ENCODE measurements at regions not wholly inside any gene's neighbourhood (a gene's known extent, or its start where the extent isn't known, plus 50 kb on each side); places are given as distances from the start of the nearest gene placed in this dataset.
"Not testable (repeated sequence)": the region's sequence is repeated elsewhere in the genome, so short reads cannot be mapped to it uniquely, and the experiment has no call there.

GRCh38 chr20:56776345-56776744 lies 147.2 kb downstream of the TFAP2C start:
- no peak for DNase-seq (ENCODE audit: insufficient read length)
- no peak for FAIRE-seq
- TF ChIP-seq TAF1 (IDR thresholded peaks at IDR 0.05; ENCODE audit: borderline replicate concordance, low read depth, low read length), result no peak
- TF ChIP-seq POLR2AphosphoS5 (IDR thresholded peaks at IDR 0.05; ENCODE audit: low read depth, low read length), result no peak

GRCh38 chr20:56778765-56779195 lies 149.7 kb downstream of the TFAP2C start:
- FAIRE-seq (no peak), DNase-seq (ENCODE audit: insufficient read length) (no peak)
- TF ChIP-seq POLR2AphosphoS5 (IDR thresholded peaks at IDR 0.05; ENCODE audit: low read depth, low read length) (no peak), POLR2A (IDR thresholded peaks at IDR 0.05; ENCODE audit: low read depth, low read length) (no peak), TAF1 (IDR thresholded peaks at IDR 0.05; ENCODE audit: borderline replicate concordance, low read depth, low read length) (no peak)

GRCh38 chr20:56779452-56780143 lies 150.5 kb downstream of the TFAP2C start:
- no peak for FAIRE-seq
- TF ChIP-seq POLR2AphosphoS5 (IDR thresholded peaks at IDR 0.05; ENCODE audit: low read depth, low read length) (no peak), POLR2A (IDR thresholded peaks at IDR 0.05; ENCODE audit: low read depth, low read length) (no peak), TAF1 (IDR thresholded peaks at IDR 0.05; ENCODE audit: borderline replicate concordance, low read depth, low read length) (no peak)
- no peak for DNase-seq (ENCODE audit: insufficient read length)

- TF ChIP-seq POLR2A (IDR thresholded peaks at IDR 0.05; ENCODE audit: low read depth, low read length), result no peak
- no peak for TF ChIP-seq TAF1 (IDR thresholded peaks at IDR 0.05; ENCODE audit: borderline replicate concordance, low read depth, low read length)
- no peak for TF ChIP-seq POLR2AphosphoS5 (IDR thresholded peaks at IDR 0.05; ENCODE audit: low read depth, low read length)
- no peak for FAIRE-seq
- DNase-seq (ENCODE audit: insufficient read length), result no peak
Observed at GRCh38 chr20:56780266-56780665, 151.2 kb downstream of the TFAP2C start.

- DNase-seq (ENCODE audit: insufficient read length) (no peak), FAIRE-seq (no peak)
- TF ChIP-seq POLR2A (IDR thresholded peaks at IDR 0.05; ENCODE audit: low read depth, low read length) (no peak), POLR2AphosphoS5 (IDR thresholded peaks at IDR 0.05; ENCODE audit: low read depth, low read length) (no peak), TAF1 (IDR thresholded peaks at IDR 0.05; ENCODE audit: borderline replicate concordance, low read depth, low read length) (no peak)
Observed at GRCh38 chr20:56781108-56781739, 152.1 kb downstream of the TFAP2C start.

- not testable (repeated sequence) for DNase-seq (ENCODE audit: insufficient read length); FAIRE-seq
Observed at GRCh38 chr20:56781987-56782560, 153.0 kb downstream of the TFAP2C start.

- not testable (repeated sequence) for DNase-seq (ENCODE audit: insufficient read length)
Observed at GRCh38 chr20:56782814-56783213, 153.7 kb downstream of the TFAP2C start.

GRCh38 chr20:56783826-56784225 lies 154.7 kb downstream of the TFAP2C start:
- TF ChIP-seq POLR2AphosphoS5 (IDR thresholded peaks at IDR 0.05; ENCODE audit: low read depth, low read length) (no peak), POLR2A (IDR thresholded peaks at IDR 0.05; ENCODE audit: low read depth, low read length) (no peak), TAF1 (IDR thresholded peaks at IDR 0.05; ENCODE audit: borderline replicate concordance, low read depth, low read length) (no peak)
- FAIRE-seq, result no peak
- no peak for DNase-seq (ENCODE audit: insufficient read length)

More at GRCh38 chr20:56782814-56783213, 153.7 kb downstream of the TFAP2C start:
- FAIRE-seq, result not testable (repeated sequence)

GRCh38 chr20:56786503-56786902 lies 157.4 kb downstream of the TFAP2C start:
- DNase-seq (ENCODE audit: insufficient read length) (no peak), FAIRE-seq (no peak)
- TF ChIP-seq POLR2A (IDR thresholded peaks at IDR 0.05; ENCODE audit: low read depth, low read length) (no peak), TAF1 (IDR thresholded peaks at IDR 0.05; ENCODE audit: borderline replicate concordance, low read depth, low read length) (no peak), POLR2AphosphoS5 (IDR thresholded peaks at IDR 0.05; ENCODE audit: low read depth, low read length) (no peak)

- FAIRE-seq (no peak), DNase-seq (ENCODE audit: insufficient read length) (no peak)
Observed at GRCh38 chr20:56788041-56788670, 159.1 kb downstream of the TFAP2C start.

GRCh38 chr20:56788671-56789610 lies 159.8 kb downstream of the TFAP2C start:
- DNase-seq (ENCODE audit: insufficient read length) (no peak), FAIRE-seq (no peak)
- TF ChIP-seq POLR2A (IDR thresholded peaks at IDR 0.05; ENCODE audit: low read depth, low read length) (no peak), POLR2AphosphoS5 (IDR thresholded peaks at IDR 0.05; ENCODE audit: low read depth, low read length) (no peak), TAF1 (IDR thresholded peaks at IDR 0.05; ENCODE audit: borderline replicate concordance, low read depth, low read length) (no peak)

More at GRCh38 chr20:56788041-56788670, 159.1 kb downstream of the TFAP2C start:
- TF ChIP-seq POLR2AphosphoS5 (IDR thresholded peaks at IDR 0.05; ENCODE audit: low read depth, low read length) (no peak), POLR2A (IDR thresholded peaks at IDR 0.05; ENCODE audit: low read depth, low read length) (no peak), TAF1 (IDR thresholded peaks at IDR 0.05; ENCODE audit: borderline replicate concordance, low read depth, low read length) (no peak)
